DOHH2 (cell line): ENCODE measurements at regions not wholly inside any gene's neighbourhood (a gene's known extent, or its start where the extent isn't known, plus 50 kb on each side); places are given as distances from the start of the nearest gene placed in this dataset.

Experiments
- H3F3A ChIP-seq: fragments of 200-600 bp; sonication (generic), shearing (Covaris generic); 2 replicates; pipeline ENCODE4 v1.6.0; 2016; ENCODE audit warnings: antibody characterized with exemption, mild to moderate bottlenecking; ENCODE audit not compliant: control insufficient read depth, insufficient read depth
- H3K27ac ChIP-seq: fragments of 200-600 bp; sonication (generic); 2 replicates; pipeline ENCODE4 v1.5.1; 2014; ENCODE audit warnings: low read depth, mild to moderate bottlenecking, low read length, moderate library complexity
- H3K27me3 ChIP-seq: fragments of 200-600 bp; sonication (generic); 2 replicates; pipeline ENCODE4 v1.6.1; 2014; ENCODE audit warnings: mild to moderate bottlenecking, low read length, mixed read lengths; ENCODE audit not compliant: control insufficient read depth
- H3K36me3 ChIP-seq: fragments of 200-600 bp; sonication (generic); 2 replicates; pipeline ENCODE4 v1.6.1; 2014; ENCODE audit warnings: mild to moderate bottlenecking, low read length, moderate library complexity, mixed read lengths; ENCODE audit not compliant: control insufficient read depth
- H3K4me1 ChIP-seq: fragments of 200-600 bp; sonication (generic); 2 replicates; pipeline ENCODE4 v1.6.1; 2014; ENCODE audit warnings: mild to moderate bottlenecking, low read length, mixed read lengths; ENCODE audit not compliant: control insufficient read depth
- H3K4me2 ChIP-seq: fragments of 200-600 bp; sonication (generic); 2 replicates; pipeline ENCODE4 v1.6.0; 2014; ENCODE audit warnings: mild to moderate bottlenecking, low read length, moderate library complexity
- H3K4me3 ChIP-seq: fragments of 200-600 bp; sonication (generic); 2 replicates; pipeline ENCODE4 v1.5.1; 2014; ENCODE audit warnings: mild to moderate bottlenecking, low read length, mixed read lengths
- H3K79me2 ChIP-seq: fragments of 200-600 bp; sonication (generic); 2 replicates; pipeline ENCODE4 v1.6.1; 2014; ENCODE audit warnings: mild to moderate bottlenecking, low read length, mixed read lengths; ENCODE audit not compliant: control insufficient read depth
- H3K9me2 ChIP-seq: fragments of 200-600 bp; sonication (generic); replicated peaks from 2 replicates; pipeline ENCODE4 v1.6.1; 2014; ENCODE audit warnings: mild to moderate bottlenecking, low read length, mixed read lengths; ENCODE audit not compliant: control insufficient read depth
- H3K9me3 ChIP-seq: fragments of 200-600 bp; sonication (generic); 2 replicates; pipeline ENCODE4 v1.6.1; 2014; ENCODE audit warnings: antibody characterized with exemption, low read length, mixed read lengths; ENCODE audit not compliant: control insufficient read depth, insufficient read depth
- H4K20me1 ChIP-seq: fragments of 200-600 bp; sonication (generic); 2 replicates; pipeline ENCODE4 v1.6.0; 2014; ENCODE audit warnings: low read depth, mild to moderate bottlenecking, antibody characterized with exemption, low read length, moderate library complexity; ENCODE audit not compliant: control insufficient read depth, insufficient read depth
- EZH2phosphoT487 ChIP-seq: fragments of 200-600 bp; sonication (generic); IDR thresholded peaks from 2 replicates; pipeline ENCODE4 v1.6.1; 2017; ENCODE audit warnings: borderline replicate concordance, mild to moderate bottlenecking, antibody characterized with exemption, low read length, moderate library complexity, mixed read lengths
- TF ChIP-seq, protein P1 (sequence below): fragments of 200-600 bp; sonication (generic); IDR thresholded peaks from one replicate; pipeline ENCODE4 v1.5.1; 2014; ENCODE audit warnings: antibody characterized with exemption, mild to moderate bottlenecking, low read depth, low read length; ENCODE audit not compliant: poor library complexity, severe bottlenecking

GRCh38 chr5:106363578-106363977 lies 1307.2 kb downstream of the EFNA5 start:
- H3K9me3 ChIP-seq, result no peaks in the 10 kb centered on the region
- H3K4me3 ChIP-seq, result no peak overlapping the region
- no peaks in the 10 kb centered on the region for H3F3A ChIP-seq
- no peak overlapping the region for H3K27ac ChIP-seq
- no peaks in the 10 kb centered on the region for H3K36me3 ChIP-seq
- H3K79me2 ChIP-seq, result no peaks in the 10 kb centered on the region
- no peaks in the 10 kb centered on the region for H3K9me2 ChIP-seq
- H4K20me1 ChIP-seq, result no peaks in the 10 kb centered on the region
- H3K27me3 ChIP-seq, result no peaks in the 10 kb centered on the region
- no peak for TF ChIP-seq EZH2phosphoT487
- TF ChIP-seq, protein P1, sequence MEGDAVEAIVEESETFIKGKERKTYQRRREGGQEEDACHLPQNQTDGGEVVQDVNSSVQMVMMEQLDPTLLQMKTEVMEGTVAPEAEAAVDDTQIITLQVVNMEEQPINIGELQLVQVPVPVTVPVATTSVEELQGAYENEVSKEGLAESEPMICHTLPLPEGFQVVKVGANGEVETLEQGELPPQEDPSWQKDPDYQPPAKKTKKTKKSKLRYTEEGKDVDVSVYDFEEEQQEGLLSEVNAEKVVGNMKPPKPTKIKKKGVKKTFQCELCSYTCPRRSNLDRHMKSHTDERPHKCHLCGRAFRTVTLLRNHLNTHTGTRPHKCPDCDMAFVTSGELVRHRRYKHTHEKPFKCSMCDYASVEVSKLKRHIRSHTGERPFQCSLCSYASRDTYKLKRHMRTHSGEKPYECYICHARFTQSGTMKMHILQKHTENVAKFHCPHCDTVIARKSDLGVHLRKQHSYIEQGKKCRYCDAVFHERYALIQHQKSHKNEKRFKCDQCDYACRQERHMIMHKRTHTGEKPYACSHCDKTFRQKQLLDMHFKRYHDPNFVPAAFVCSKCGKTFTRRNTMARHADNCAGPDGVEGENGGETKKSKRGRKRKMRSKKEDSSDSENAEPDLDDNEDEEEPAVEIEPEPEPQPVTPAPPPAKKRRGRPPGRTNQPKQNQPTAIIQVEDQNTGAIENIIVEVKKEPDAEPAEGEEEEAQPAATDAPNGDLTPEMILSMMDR, result no peak
- no peaks in the 10 kb centered on the region for H3K4me1 ChIP-seq
- H3K4me2 ChIP-seq, result no peak overlapping the region

GRCh38 chr5:106361905-106362304 lies 1308.8 kb downstream of the EFNA5 start:
- no peaks in the 10 kb centered on the region for H3K9me3 ChIP-seq
- H3K4me2 ChIP-seq, result no peak overlapping the region
- H3K4me1 ChIP-seq, result no peaks in the 10 kb centered on the region
- no peak overlapping the region for H3K27ac ChIP-seq
- no peaks in the 10 kb centered on the region for H3K79me2 ChIP-seq
- H3K4me3 ChIP-seq, result no peak overlapping the region
- TF ChIP-seq EZH2phosphoT487, result no peak
- TF ChIP-seq, protein P1, result no peak
- H3F3A ChIP-seq, result no peaks in the 10 kb centered on the region
- no peaks in the 10 kb centered on the region for H3K36me3 ChIP-seq
- no peaks in the 10 kb centered on the region for H3K9me2 ChIP-seq
- H4K20me1 ChIP-seq, result no peaks in the 10 kb centered on the region
- no peaks in the 10 kb centered on the region for H3K27me3 ChIP-seq

GRCh38 chr5:106331415-106331814 lies 1339.3 kb downstream of the EFNA5 start:
- H3K27ac ChIP-seq, result no peak overlapping the region
- H3F3A ChIP-seq, result no peaks in the 10 kb centered on the region
- H3K9me3 ChIP-seq, result no peaks in the 10 kb centered on the region
- no peak overlapping the region for H3K4me3 ChIP-seq
- H3K36me3 ChIP-seq, result no peaks in the 10 kb centered on the region
- H3K79me2 ChIP-seq, result no peaks in the 10 kb centered on the region
- H3K4me2 ChIP-seq, result no peak overlapping the region
- no peaks in the 10 kb centered on the region for H4K20me1 ChIP-seq
- H3K9me2 ChIP-seq, result no peaks in the 10 kb centered on the region
- H3K27me3 ChIP-seq, result no peaks in the 10 kb centered on the region
- TF ChIP-seq, protein P1, result no peak
- TF ChIP-seq EZH2phosphoT487, result no peak
- no peaks in the 10 kb centered on the region for H3K4me1 ChIP-seq

GRCh38 chr5:106324356-106324755 lies 1346.4 kb downstream of the EFNA5 start:
- Histone ChIP-seq H3K36me3 (no peaks in the 10 kb centered on the region), H3K79me2 (no peaks in the 10 kb centered on the region), H3K4me3 (no peak overlapping the region), H3F3A (no peaks in the 10 kb centered on the region), H3K27ac (no peak overlapping the region), H3K9me3 (no peaks in the 10 kb centered on the region), H4K20me1 (no peaks in the 10 kb centered on the region), H3K4me2 (no peak overlapping the region), H3K9me2 (no peaks in the 10 kb centered on the region), H3K4me1 (no peaks in the 10 kb centered on the region), H3K27me3 (no peaks in the 10 kb centered on the region)
- no peak for TF ChIP-seq EZH2phosphoT487
- TF ChIP-seq, protein P1, result no peak
